GM13977 (cell line): ENCODE measurements at regions not wholly inside any gene's neighbourhood (a gene's known extent, or its start where the extent isn't known, plus 50 kb on each side); places are given as distances from the start of the nearest gene placed in this dataset.

ENCODE experiments used
- DNase-seq: peaks from one replicate; pipeline ENCODE4 v3.0.0; 2012; ENCODE audit warnings: low spot score
- CTCF ChIP-seq: IDR thresholded peaks from 2 replicates; pipeline ENCODE4 v1.5.1; 2012; ENCODE audit warnings: mild to moderate bottlenecking, control low read depth; ENCODE audit not compliant: insufficient read depth; ENCODE audit errors: extremely low read depth, missing control alignments
- in situ Hi-C: fragments of 300-500 bp; cut with MboI; formaldehyde crosslinking; loops from one replicate; pipeline ENCODE4 v1.12.0; 2022; ENCODE audit warnings: low sequenced_read_pairs, low pct_unique_long_range_greater_than_20kb, mixed read lengths, inconsistent platforms; ENCODE audit not compliant: unreplicated experiment

- in situ Hi-C loops = no loop called here
- TF ChIP-seq CTCF = no peak
These were observed 1013.2 kb upstream of the PHF14 start for GRCh38 chr7:9960460-9960859.

GRCh38 chr7:9961161-9961922 is 1012.3 kb upstream of the PHF14 start:
- DNase-seq = no peak
- TF ChIP-seq CTCF = no peak
- in situ Hi-C loops = no loop called here

More at GRCh38 chr7:9960460-9960859, 1013.2 kb upstream of the PHF14 start:
- DNase-seq = no peak

GRCh38 chr7:9962742-9963141 is 1010.9 kb upstream of the PHF14 start:
- DNase-seq = no peak
- TF ChIP-seq CTCF = no peak
- in situ Hi-C loops = no loop called here

- no peak for DNase-seq
- no peak for TF ChIP-seq CTCF
- in situ Hi-C loops = no loop called here
These were observed 995.3 kb upstream of the PHF14 start for GRCh38 chr7:9978106-9979064.

- DNase-seq = no peak
- in situ Hi-C loops = no loop called here
- no peak for TF ChIP-seq CTCF
These were observed 991.8 kb upstream of the PHF14 start for GRCh38 chr7:9981742-9982349.

- DNase-seq = no peak
- in situ Hi-C loops = no loop called here
- TF ChIP-seq CTCF = peak; percentile 2
These were observed 990.6 kb upstream of the PHF14 start for GRCh38 chr7:9983048-9983447.
